A673 (cell line): ENCODE measurements at regions not wholly inside any gene's neighbourhood (a gene's known extent, or its start where the extent isn't known, plus 50 kb on each side); places are given as distances from the start of the nearest gene placed in this dataset.

Source experiments
- BruUV-seq: library from RNA; stranded (reverse); fragments of 400-500 nt; replicated peaks from 2 replicates; lab custom pipeline; 2021; lab: Mats Ljungman, UMichigan
- CTCF ChIA-PET: fragments of 300-600 bp; sonication (Branson Sonifier 250); formaldehyde crosslinking; loops from one replicate; lab custom pipeline; 2022; ENCODE audit warnings: antibody characterized with exemption; lab: Charles Lee
- POLR2A ChIA-PET: fragments of 300-600 bp; sonication (Branson Sonifier 250); formaldehyde crosslinking; loops from one replicate; lab custom pipeline; 2022; ENCODE audit warnings: antibody characterized with exemption; ENCODE audit not compliant: low non-redundant PET; lab: Charles Lee
- DNase-seq: peaks from one replicate; pipeline ENCODE4 v3.0.0-alpha.2; 2015; ENCODE audit warnings: low spot score
- H3K27ac ChIP-seq: fragments of 200-600 bp; sonication (generic); 2 replicates; pipeline ENCODE4 v1.5.1; 2016; ENCODE audit warnings: mixed run types, low read depth, mild to moderate bottlenecking, mixed read lengths, antibody characterized with exemption, low read length; ENCODE audit not compliant: poor library complexity, severe bottlenecking
- H3K27me3 ChIP-seq: fragments of 200-600 bp; sonication (generic); replicated peaks from 2 replicates; pipeline ENCODE4 v1.6.1; 2017; ENCODE audit warnings: mixed run types, low read depth, mild to moderate bottlenecking, mixed read lengths, antibody characterized with exemption, low read length; ENCODE audit not compliant: insufficient read depth, poor library complexity
- H3K36me3 ChIP-seq: fragments of 200-600 bp; sonication (generic); 2 replicates; pipeline ENCODE4 v1.6.1; 2016; ENCODE audit warnings: mixed run types, mild to moderate bottlenecking, mixed read lengths, antibody characterized with exemption, low read length; ENCODE audit not compliant: insufficient read depth, poor library complexity, severe bottlenecking
- H3K4me1 ChIP-seq: fragments of 200-600 bp; sonication (generic); 2 replicates; pipeline ENCODE4 v1.6.1; 2017; ENCODE audit warnings: mixed run types, mild to moderate bottlenecking, mixed read lengths, antibody characterized with exemption, low read length; ENCODE audit not compliant: insufficient read depth, poor library complexity, severe bottlenecking
- H3K4me3 ChIP-seq: fragments of 200-600 bp; sonication (generic); 2 replicates; pipeline ENCODE4 v1.5.1; 2016; ENCODE audit warnings: low read depth, mixed run types, mild to moderate bottlenecking, mixed read lengths, low read length; ENCODE audit not compliant: poor library complexity, severe bottlenecking
- H3K9me3 ChIP-seq: fragments of 200-600 bp; sonication (generic); 2 replicates; pipeline ENCODE4 v1.6.1; 2016; ENCODE audit warnings: mixed run types, low read depth, mild to moderate bottlenecking, mixed read lengths, antibody characterized with exemption, low read length; ENCODE audit not compliant: poor library complexity, severe bottlenecking
- CTCF ChIP-seq: fragments of 300-800, 200-600 bp; sonication (generic); conservative IDR thresholded peaks from 2 replicates; pipeline ENCODE4 v1.5.1; 2017; ENCODE audit warnings: low read depth, mild to moderate bottlenecking, antibody characterized with exemption, low read length, moderate library complexity, mixed read lengths
- EZH2 ChIP-seq: fragments of 200-600 bp; sonication (generic); IDR thresholded peaks from 2 replicates; pipeline ENCODE4 v1.6.1; 2017; ENCODE audit warnings: borderline replicate concordance, low read depth, mild to moderate bottlenecking, mixed read lengths, antibody characterized with exemption, low read length; ENCODE audit not compliant: poor library complexity, severe bottlenecking
- intact Hi-C: fragments of 100-400 bp; cut with micrococcal nuclease; formaldehyde crosslinking; loops from one replicate; pipeline ENCODE4 v1.10.0; 2022; ENCODE audit not compliant: unreplicated experiment

GRCh38 chr2:159880729-159881128 lies 82.7 kb upstream of the CD302 start:
- no peaks in the 10 kb centered on the region for H3K36me3 ChIP-seq
- POLR2A ChIA-PET: no interaction called here
- BruUV-seq: no TSS peak
- intact Hi-C loops: no loop called here
- no peak for DNase-seq
- no peak for TF ChIP-seq CTCF
- TF ChIP-seq EZH2: no peak
- H3K4me3 ChIP-seq: no peak overlapping the region
- peaks cover 9% of the 10 kb centered on the region for H3K4me1 ChIP-seq
- CTCF ChIA-PET: no interaction called here
- no peaks in the 10 kb centered on the region for H3K9me3 ChIP-seq
- H3K27me3 ChIP-seq: no peaks in the 10 kb centered on the region
- no peak overlapping the region for H3K27ac ChIP-seq

- CTCF ChIA-PET: no interaction called here
- intact Hi-C loops: no loop called here
- DNase-seq: no peak
These were observed 81.1 kb upstream of the CD302 start for GRCh38 chr2:159879051-159879604.

DNA sequence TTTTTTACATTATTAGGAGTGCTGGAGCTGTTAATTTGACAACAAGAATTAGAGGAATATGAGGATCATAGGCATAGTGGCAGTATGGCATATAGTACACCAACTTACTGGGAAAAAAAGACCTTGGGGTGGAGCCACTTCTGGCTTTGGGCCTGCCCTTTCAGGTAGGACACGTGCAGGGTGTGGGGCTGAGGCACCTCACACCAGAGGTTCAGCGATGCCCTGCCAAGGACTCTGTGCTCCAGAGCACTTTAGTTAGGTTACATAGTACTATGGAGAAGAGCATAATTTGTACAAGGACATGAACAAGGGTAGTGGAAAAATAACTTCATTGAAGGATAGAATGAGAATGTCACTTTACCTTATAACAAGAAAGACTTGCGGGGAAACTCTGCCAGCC lies 77.1 kb upstream of the CD302 start:
- Histone ChIP-seq H3K4me3 (no peak overlapping the region), H3K27ac (no peak overlapping the region), H3K9me3 (no peaks in the 10 kb centered on the region), H3K36me3 (no peaks in the 10 kb centered on the region), H3K4me1 (no peaks in the 10 kb centered on the region), H3K27me3 (no peaks in the 10 kb centered on the region)
- intact Hi-C loops: no loop called here
- BruUV-seq: no TSS peak
- TF ChIP-seq CTCF: no peak
- DNase-seq: no peak
- ChIA-PET CTCF (no interaction called here), POLR2A (no interaction called here)

More at GRCh38 chr2:159879051-159879604, 81.1 kb upstream of the CD302 start:
- H3K27ac ChIP-seq: no peak overlapping the region
- BruUV-seq: no TSS peak
- TF ChIP-seq EZH2: no peak
- TF ChIP-seq CTCF: no peak
- POLR2A ChIA-PET: no interaction called here
- H3K36me3 ChIP-seq: no peaks in the 10 kb centered on the region
- no peaks in the 10 kb centered on the region for H3K27me3 ChIP-seq
- H3K4me1 ChIP-seq: peaks cover 9% of the 10 kb centered on the region
- no peak overlapping the region for H3K4me3 ChIP-seq
- no peaks in the 10 kb centered on the region for H3K9me3 ChIP-seq
